DMS 273 (cell line): ENCODE measurements at regions not wholly inside any gene's neighbourhood (a gene's known extent, or its start where the extent isn't known, plus 50 kb on each side); places are given as distances from the start of the nearest gene placed in this dataset.

ENCODE experiments used
- DNase-seq: peaks from one replicate; lab custom pipeline; 2025; ENCODE audit not compliant: unreplicated experiment; lab: John Stamatoyannopoulos, UW

DNA sequence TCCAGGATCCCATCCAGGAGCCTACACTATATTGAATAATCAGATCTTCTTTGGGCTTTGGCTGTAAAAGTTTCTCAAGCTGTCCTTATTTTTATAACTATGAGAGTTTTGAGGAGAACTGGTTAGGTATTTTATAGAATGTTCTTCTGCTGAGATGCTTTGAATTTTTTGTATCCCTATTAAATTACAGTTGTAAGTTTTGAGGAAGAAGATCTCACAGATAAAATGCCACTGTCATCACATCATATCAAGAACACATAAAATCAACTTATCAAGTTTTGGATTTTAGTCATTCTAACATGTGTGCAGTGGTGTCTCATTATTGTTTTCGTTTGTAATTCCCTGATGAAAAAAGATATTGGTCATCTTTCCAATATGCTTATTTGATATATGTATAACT, 260.2 kb upstream of the COL3A1 start:
- DNase-seq, result no peak

- DNase-seq, result no peak
Measured at GRCh38 chr2:188720811-188721605, 253.2 kb upstream of the COL3A1 start.

DNA sequence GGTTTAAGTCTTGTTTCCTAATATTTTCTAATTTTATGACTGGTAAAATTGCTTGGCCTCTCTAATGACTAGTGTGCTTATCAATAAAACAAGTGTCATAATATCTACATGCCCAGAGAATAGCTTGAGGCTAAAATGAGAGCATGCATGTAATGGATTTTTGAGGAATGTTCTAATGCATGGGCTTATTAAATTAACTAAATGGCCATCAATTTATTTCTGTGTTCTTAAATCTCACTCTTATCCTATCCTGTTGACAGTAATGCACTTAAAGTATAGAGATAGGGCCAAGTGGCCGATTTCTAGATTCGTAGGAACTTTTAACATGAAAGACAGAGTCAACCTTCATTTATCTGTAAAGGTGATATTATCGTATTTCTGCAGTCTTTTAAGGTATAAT, 252.4 kb upstream of the COL3A1 start:
- DNase-seq, result no peak

DNA sequence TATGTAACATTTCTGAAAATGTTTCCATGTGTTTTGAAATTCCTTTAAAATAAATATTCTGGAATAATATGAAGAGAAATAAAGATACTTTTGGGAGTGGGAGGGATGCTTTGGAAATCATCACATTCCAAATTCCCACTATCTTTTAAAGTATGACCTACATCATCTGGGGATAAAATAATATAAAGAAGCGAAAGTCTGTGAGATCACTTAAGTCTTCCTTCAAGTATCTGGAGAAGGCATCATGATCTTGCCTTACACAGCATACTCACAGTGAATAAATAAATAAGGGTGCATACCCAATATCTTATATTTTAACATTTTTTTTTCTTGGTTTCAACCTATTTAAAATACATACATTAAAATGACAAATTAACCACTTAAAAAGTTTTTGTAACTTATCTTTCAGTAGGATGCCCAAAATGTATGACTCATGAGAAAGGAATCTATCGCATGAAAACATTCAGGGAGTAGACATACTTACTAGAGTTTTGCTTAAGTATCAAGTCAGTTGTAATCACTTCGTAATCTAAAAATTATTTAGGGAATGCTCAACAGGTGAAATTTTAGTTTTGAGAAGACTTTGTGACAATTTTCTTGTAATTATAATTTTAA, 248.3 kb upstream of the COL3A1 start:
- no peak for DNase-seq

DNA sequence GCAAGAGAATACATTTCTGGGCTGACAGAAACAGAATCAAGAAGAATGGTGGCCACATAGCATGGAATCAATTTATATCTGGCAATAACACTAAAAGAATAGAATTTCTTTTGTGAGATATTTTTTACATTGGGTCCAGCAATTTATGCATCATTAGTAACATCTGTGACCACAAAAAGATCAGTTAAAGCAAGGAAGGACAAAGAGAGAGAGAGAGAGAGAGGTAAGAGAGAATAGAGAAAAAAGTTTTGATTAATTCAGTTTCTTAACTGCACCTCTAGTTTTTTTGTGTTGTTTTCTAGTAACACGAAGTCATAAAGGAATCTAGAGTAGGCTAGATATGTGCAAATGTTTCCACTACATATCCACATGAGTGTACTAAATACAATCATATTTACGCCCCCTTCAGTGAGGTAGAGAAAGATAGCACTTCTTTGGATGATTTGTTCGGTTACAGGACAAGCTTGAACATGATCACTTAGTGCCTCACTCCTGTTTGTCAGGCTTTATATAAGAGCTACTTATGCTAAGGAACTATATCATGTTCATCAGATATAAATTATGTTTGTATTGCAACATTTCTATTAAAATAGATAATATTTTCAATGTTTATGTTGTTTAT, 247.4 kb upstream of the COL3A1 start:
- DNase-seq, result no peak

GRCh38 chr2:188727846-188728245, 246.3 kb upstream of the COL3A1 start:
- no peak for DNase-seq

- DNase-seq, result no peak
Measured at GRCh38 chr2:188734691-188735090, 239.5 kb upstream of the COL3A1 start.

DNA sequence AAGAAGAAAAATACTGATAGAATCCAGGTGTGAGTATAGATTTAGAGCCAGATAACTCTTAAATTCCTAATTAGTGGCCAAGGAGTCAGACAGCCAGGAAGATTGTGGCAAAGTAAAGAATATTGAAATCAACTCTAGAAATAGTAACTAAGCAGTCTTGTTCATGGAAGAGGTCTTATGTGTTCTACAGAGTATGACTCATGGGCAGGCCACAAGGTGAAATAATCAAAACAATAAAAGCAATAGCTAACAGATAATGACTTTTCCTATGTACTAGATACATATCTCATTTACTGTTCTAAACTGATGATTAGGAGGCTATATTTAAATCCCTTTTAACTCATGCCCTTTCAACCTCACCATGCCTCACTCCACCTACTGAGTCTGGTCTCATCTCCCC, 227.4 kb upstream of the COL3A1 start:
- DNase-seq, result no peak

- no peak for DNase-seq
Measured at GRCh38 chr2:188751816-188752215, 222.4 kb upstream of the COL3A1 start.

DNA sequence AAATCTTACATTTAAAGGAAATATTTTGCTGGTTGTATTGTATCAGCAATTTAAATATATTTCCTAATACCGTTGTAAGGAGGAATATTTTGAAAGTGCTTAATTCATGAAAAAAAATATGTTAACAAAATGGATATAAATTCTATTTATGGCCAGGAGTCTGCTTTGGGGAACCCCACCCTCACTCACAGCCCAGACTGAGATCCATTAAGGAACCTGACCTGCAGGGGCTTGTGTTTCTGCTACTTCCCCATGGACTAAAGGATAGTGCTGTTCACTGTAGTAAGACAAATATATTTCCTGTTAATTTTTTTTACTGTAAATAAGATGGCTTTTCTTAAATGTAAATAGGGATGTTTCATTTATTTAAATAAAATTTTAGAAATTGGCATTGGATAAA, 221.9 kb upstream of the COL3A1 start:
- DNase-seq, result no peak

DNA sequence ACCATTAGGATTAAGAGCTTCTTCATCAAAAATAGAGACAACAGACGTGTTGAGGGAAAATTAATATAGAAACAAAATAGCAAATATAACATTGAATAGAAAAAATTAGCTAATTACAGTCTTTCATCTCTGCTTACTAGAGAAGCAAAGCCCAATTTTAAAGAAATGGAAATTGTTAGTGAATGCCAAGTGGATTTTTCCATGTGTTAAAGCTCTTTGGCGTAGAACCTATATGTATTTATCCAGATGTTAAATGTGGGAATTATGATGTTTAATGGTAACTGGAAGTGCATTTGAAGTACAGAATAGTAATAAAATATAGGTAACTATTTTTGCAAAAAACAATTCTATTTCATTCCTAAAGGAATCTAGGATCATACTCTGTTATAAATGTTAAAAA, 212.0 kb upstream of the COL3A1 start:
- no peak for DNase-seq

DNA sequence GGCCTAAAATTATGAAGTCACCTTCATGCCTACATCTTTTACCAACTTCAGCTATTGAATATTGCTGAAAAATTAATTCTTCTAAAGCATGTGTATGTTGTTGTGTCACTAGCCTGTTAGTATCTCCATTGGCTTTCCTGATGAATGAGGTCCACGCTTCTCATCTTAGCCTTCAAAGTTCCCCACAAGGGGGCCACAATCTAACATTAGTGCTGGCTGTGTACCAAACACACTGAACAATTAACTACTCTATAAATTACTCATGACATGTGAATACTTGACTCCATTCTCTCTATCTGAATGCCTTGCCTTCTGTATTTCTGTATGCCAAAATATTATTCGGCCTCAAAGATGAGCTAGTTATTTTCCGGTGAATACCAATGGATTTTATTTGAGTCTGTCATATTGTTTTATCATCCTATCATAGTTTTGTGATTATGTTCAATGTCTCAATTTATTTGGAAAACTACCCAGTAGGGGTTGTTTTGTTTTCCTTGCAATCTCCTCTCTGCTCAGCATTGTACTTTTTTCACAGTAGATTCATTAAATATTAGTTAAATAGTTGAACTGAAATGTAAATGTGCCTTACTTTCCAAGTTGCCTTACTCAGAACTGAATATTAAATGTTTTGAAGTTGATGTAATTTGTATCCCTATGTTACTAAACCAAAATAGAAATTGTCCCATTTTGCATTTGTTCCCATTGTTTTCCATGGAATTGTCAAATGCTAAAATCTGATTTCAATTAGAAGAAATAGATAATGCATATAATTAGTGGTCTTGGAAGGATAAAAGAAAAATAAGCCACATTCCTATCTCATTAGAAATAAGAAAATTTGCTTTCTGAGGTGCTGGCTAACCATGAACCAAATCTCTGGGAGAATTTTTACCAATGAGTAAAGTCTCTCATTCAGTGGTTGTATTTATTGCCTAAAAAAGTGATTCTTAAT, 208.4 kb upstream of the COL3A1 start:
- peak; percentile 76 for DNase-seq

DNA sequence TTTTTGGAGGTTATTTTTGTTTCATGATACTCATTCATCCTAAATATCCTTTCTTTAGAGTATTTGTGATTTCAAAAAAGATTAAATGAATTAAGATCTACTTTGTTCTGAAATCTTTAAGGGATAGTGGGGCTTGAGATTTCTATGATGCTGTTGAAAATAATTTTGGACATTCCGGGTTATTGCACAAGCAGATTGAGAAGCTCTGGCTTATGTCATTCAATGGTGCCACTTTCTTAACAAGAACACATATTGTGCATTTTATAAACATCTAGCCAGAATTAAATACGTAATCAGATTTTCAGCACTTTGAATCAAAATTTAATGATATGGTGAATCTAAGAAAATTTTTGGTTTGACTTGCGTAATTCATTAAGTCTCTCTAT, 207.7 kb upstream of the COL3A1 start:
- DNase-seq, result no peak

GRCh38 chr2:188767176-188767575, 207.0 kb upstream of the COL3A1 start:
- DNase-seq, result no peak

- no peak for DNase-seq
Measured at GRCh38 chr2:188770296-188770695, 203.9 kb upstream of the COL3A1 start.

DNA sequence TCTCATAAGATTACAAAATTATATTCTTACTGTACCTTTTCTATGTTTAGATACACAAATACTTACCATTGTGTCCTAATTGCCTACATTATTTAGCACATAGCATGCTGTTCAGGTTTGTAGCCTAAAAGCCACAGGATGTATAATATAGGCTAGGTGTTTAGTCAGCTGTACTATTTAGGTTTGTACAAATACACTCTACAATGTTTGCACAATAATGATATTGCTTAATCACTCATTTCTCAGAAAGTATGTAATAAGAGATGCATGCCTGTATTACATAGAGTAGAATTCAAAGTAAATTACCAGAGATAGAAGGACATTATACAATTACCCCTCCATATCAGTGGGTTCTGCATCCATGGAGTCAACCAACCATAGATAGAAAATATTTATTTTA, 201.1 kb upstream of the COL3A1 start:
- no peak for DNase-seq

- DNase-seq, result no peak
Measured at GRCh38 chr2:188776634-188777033, 197.5 kb upstream of the COL3A1 start.

- DNase-seq, result no peak
Measured at GRCh38 chr2:188784269-188784762, 189.9 kb upstream of the COL3A1 start.

GRCh38 chr2:188785061-188785460, 189.1 kb upstream of the COL3A1 start:
- no peak for DNase-seq

GRCh38 chr2:188785490-188785889, 188.7 kb upstream of the COL3A1 start:
- no peak for DNase-seq

DNA sequence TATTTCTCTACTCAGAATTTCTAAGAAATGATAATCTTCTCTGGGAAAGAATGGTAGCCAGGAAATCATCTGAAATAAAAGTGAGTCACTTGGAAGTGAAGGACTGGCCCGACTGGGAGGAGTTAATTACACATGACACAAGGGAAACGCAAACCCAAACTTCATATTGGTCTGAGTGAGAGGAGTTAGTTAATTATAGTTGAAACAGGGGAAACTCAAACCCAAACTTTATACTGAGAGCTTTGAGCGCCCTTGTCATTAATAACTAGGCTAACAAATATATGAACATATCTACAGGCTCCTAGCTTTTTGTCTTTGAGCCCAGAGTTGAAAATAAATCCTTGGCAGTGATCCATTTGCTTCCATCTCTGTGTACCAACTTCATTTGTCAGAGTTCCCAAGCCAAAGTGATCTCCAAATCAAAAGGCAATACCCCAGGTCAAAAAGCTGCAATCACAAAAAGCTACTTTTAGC, 187.8 kb upstream of the COL3A1 start:
- DNase-seq, result no peak
